Activated CD8-positive, alpha-beta memory T cell treated with anti-CD3 and anti-CD28 coated beads, Interleukin-2, amount 50 U/mL, for 48 hours (primary cell): ENCODE measurements at regions not wholly inside any gene's neighbourhood (a gene's known extent, or its start where the extent isn't known, plus 50 kb on each side); places are given as distances from the start of the nearest gene placed in this dataset.
A peak's percentile ranks its signal among the peaks of the same experiment; 100 is the strongest.

ENCODE experiments used
- DNase-seq: peaks from one replicate; pipeline ENCODE4 v3.0.0-alpha.2; 2020

- no peak for DNase-seq
Measured at GRCh38 chr22:47653921-47654320, 891.5 kb downstream of the TBC1D22A start.

- no peak for DNase-seq
Measured at GRCh38 chr22:47651216-47651987, 889.0 kb downstream of the TBC1D22A start.

- DNase-seq: no peak
Measured at GRCh38 chr22:47647720-47648119, 885.3 kb downstream of the TBC1D22A start.

GRCh38 chr22:47647181-47647580 lies 884.7 kb downstream of the TBC1D22A start:
- no peak for DNase-seq

GRCh38 chr22:47645923-47646322 lies 883.5 kb downstream of the TBC1D22A start:
- DNase-seq: no peak

GRCh38 chr22:47645450-47645914 lies 883.0 kb downstream of the TBC1D22A start:
- no peak for DNase-seq

- no peak for DNase-seq
Measured at GRCh38 chr22:47634347-47634746, 871.9 kb downstream of the TBC1D22A start.

GRCh38 chr22:47633111-47633510 lies 870.7 kb downstream of the TBC1D22A start:
- no peak for DNase-seq

GRCh38 chr22:47632701-47633100 lies 870.3 kb downstream of the TBC1D22A start:
- no peak for DNase-seq

- no peak for DNase-seq
Measured at GRCh38 chr22:47631571-47632102, 869.2 kb downstream of the TBC1D22A start.

GRCh38 chr22:47630741-47631534 lies 868.5 kb downstream of the TBC1D22A start:
- no peak for DNase-seq

GRCh38 chr22:47629791-47630655 lies 867.6 kb downstream of the TBC1D22A start:
- no peak for DNase-seq

GRCh38 chr22:47629273-47629711 lies 866.8 kb downstream of the TBC1D22A start:
- peak; percentile 13 for DNase-seq

- no peak for DNase-seq
Measured at GRCh38 chr22:47628477-47629272, 866.2 kb downstream of the TBC1D22A start.

- no peak for DNase-seq
Measured at GRCh38 chr22:47627556-47628253, 865.3 kb downstream of the TBC1D22A start.

GRCh38 chr22:47626428-47627390 lies 864.3 kb downstream of the TBC1D22A start:
- DNase-seq: no peak

GRCh38 chr22:47625531-47626427 lies 863.3 kb downstream of the TBC1D22A start:
- DNase-seq: no peak

- no peak for DNase-seq
Measured at GRCh38 chr22:47625013-47625385, 862.5 kb downstream of the TBC1D22A start.
